GM23248 (cell line): ENCODE measurements at regions not wholly inside any gene's neighbourhood (a gene's known extent, or its start where the extent isn't known, plus 50 kb on each side); places are given as distances from the start of the nearest gene placed in this dataset.

Experiments used
- EZH2 ChIP-seq: fragments of 200-600 bp; sonication (generic); IDR thresholded peaks from 2 replicates; pipeline ENCODE4 v1.6.1; 2018; ENCODE audit warnings: antibody characterized with exemption, mild to moderate bottlenecking; ENCODE audit not compliant: insufficient read depth, poor library complexity, severe bottlenecking
- EZH2phosphoT487 ChIP-seq: fragments of 200-600 bp; sonication (generic); IDR thresholded peaks from 2 replicates; pipeline ENCODE4 v1.6.1; 2018; ENCODE audit warnings: antibody characterized with exemption, moderate library complexity, mild to moderate bottlenecking, low read depth; ENCODE audit not compliant: insufficient read depth

- TF ChIP-seq EZH2 (no peak), EZH2phosphoT487 (no peak)
These were observed 468.0 kb upstream of the ZMIZ1 start for GRCh38 chr10:78600740-78601139.
